HG03565 (cell line): ENCODE measurements at regions not wholly inside any gene's neighbourhood (a gene's known extent, or its start where the extent isn't known, plus 50 kb on each side); places are given as distances from the start of the nearest gene placed in this dataset.
"Not testable (repeated sequence)": the region's sequence is repeated elsewhere in the genome, so short reads cannot be mapped to it uniquely, and the experiment has no call there.

Source experiments
- ATAC-seq: cut with Tn5 transposase; IDR thresholded peaks from one replicate; pipeline ENCODE4 v1.9.1; 2021; ENCODE audit warnings: mild to moderate bottlenecking, moderate library complexity; ENCODE audit not compliant: unreplicated experiment

GRCh38 chr9:107805201-107805600, 315.6 kb upstream of the KLF4 start:
- ATAC-seq, result no peak

GRCh38 chr9:107794259-107794658, 304.7 kb upstream of the KLF4 start:
- ATAC-seq, result no peak

- no peak for ATAC-seq
Observed at GRCh38 chr9:107793541-107793940, 304.0 kb upstream of the KLF4 start.

- no peak for ATAC-seq
Observed at GRCh38 chr9:107792596-107792995, 303.0 kb upstream of the KLF4 start.

- ATAC-seq, result no peak
Observed at GRCh38 chr9:107792006-107792405, 302.4 kb upstream of the KLF4 start.

GRCh38 chr9:107789001-107789700, 299.6 kb upstream of the KLF4 start:
- ATAC-seq, result no peak

GRCh38 chr9:107786561-107786960, 297.0 kb upstream of the KLF4 start:
- no peak for ATAC-seq

- no peak for ATAC-seq
Observed at GRCh38 chr9:107784235-107784958, 294.8 kb upstream of the KLF4 start.

GRCh38 chr9:107782789-107783188, 293.2 kb upstream of the KLF4 start:
- no peak for ATAC-seq

GRCh38 chr9:107782381-107782780, 292.8 kb upstream of the KLF4 start:
- ATAC-seq, result no peak

- ATAC-seq, result no peak
Observed at GRCh38 chr9:107780960-107781359, 291.4 kb upstream of the KLF4 start.

- ATAC-seq, result no peak
Observed at GRCh38 chr9:107779731-107780130, 290.2 kb upstream of the KLF4 start.

GRCh38 chr9:107778661-107779060, 289.1 kb upstream of the KLF4 start:
- no peak for ATAC-seq

GRCh38 chr9:107774099-107774498, 284.5 kb upstream of the KLF4 start:
- ATAC-seq, result not testable (repeated sequence)

- no peak for ATAC-seq
Observed at GRCh38 chr9:107772988-107773387, 283.4 kb upstream of the KLF4 start.

- no peak for ATAC-seq
Observed at GRCh38 chr9:107770716-107771115, 281.1 kb upstream of the KLF4 start.

- ATAC-seq, result no peak
Observed at GRCh38 chr9:107768224-107768623, 278.7 kb upstream of the KLF4 start.

GRCh38 chr9:107767711-107768110, 278.1 kb upstream of the KLF4 start:
- ATAC-seq, result no peak

- ATAC-seq, result not testable (repeated sequence)
Observed at GRCh38 chr9:107763469-107763868, 273.9 kb upstream of the KLF4 start.

GRCh38 chr9:107761307-107761706, 271.7 kb upstream of the KLF4 start:
- no peak for ATAC-seq

- ATAC-seq, result no peak
Observed at GRCh38 chr9:107760469-107761242, 271.1 kb upstream of the KLF4 start.

GRCh38 chr9:107759823-107760166, 270.2 kb upstream of the KLF4 start:
- ATAC-seq, result no peak
